ENCODE measurements at regions not wholly inside any gene's neighbourhood (a gene's known extent, or its start where the extent isn't known, plus 50 kb on each side); places are given as distances from the start of the nearest gene placed in this dataset.

GRCh38 chr2:2731101-2731815 lies 400.2 kb upstream of the MYT1L start:
- Histone ChIP-seq H2AFZ (ENCODE audit: low read depth, low read length) (no peak overlapping the region), H3K9me1 (ENCODE audit: control insufficient read depth, insufficient read depth, low read length) (peaks cover 5% of the 10 kb centered on the region), H3K9me3 (replicated peaks; ENCODE audit: control insufficient read depth, insufficient read depth, low read depth, low read length) (no peaks in the 10 kb centered on the region), H3K4me1 (replicated peaks in 1 of 2; ENCODE audit: control insufficient read depth in 2 of 2, insufficient read depth in 2 of 2, low read length in 2 of 2) (no peaks in the 10 kb centered on the region), H3K27ac (ENCODE audit: extremely low read depth, low read depth, low read length) (no peak overlapping the region), H3K79me2 (ENCODE audit: control insufficient read depth, insufficient read depth, low read length) (no peaks in the 10 kb centered on the region), H3K4me2 (ENCODE audit: insufficient read depth, low read length) (no peak overlapping the region), H3K9ac (ENCODE audit: insufficient read depth in 1 of 2, low read depth in 2 of 2, low read length in 2 of 2) (no peak overlapping the region), H3K27me3 (ENCODE audit: control insufficient read depth in 2 of 2, insufficient read depth in 2 of 2, low read length in 2 of 2) (peaks cover 16 to 75% of the 10 kb centered on the region in 2 experiments), H3K4me3 (no peak overlapping the region), H4K20me1 (replicated peaks; ENCODE audit: control insufficient read depth, insufficient read depth, low read length) (peaks cover 4% of the 10 kb centered on the region; the same call in 1 of the 2 replicates), H3K36me3 (ENCODE audit: control insufficient read depth, insufficient read depth, low read length) (no peaks in the 10 kb centered on the region)
- POLR2A ChIA-PET, result interaction anchor here (1.1 kb wide), 2 partner anchors 14 to 46 kb away, joined by 3 to 5 read pairs; no protein-coding TSS in a partner anchor
- CTCF ChIA-PET (ENCODE audit: low intra/inter-chr PET ratio), result no interaction called here
- ATAC-seq (no peak), FAIRE-seq (no peak), DNase-seq (ENCODE audit: extremely low read depth in 1 of 4, low spot score in 3 of 4) (no peak)
- WGBS (ENCODE audit: insufficient coverage, low coverage, missing lambda C conversion rate), result under 1% methylated on average over 16 of the region's 21 CpGs
- no TSS peak for BruUV-seq (replicated peaks)
- TF ChIP-seq NKRF (IDR thresholded peaks at IDR 0.05; ENCODE audit: borderline replicate concordance) (no peak), ELK3 (CRISPR knock-in tag; IDR thresholded peaks at IDR 0.05) (no peak), JUND (IDR thresholded peaks at IDR 0.05; ENCODE audit: borderline replicate concordance, low read depth, low read length) (no peak), JUND (tag; IDR thresholded peaks at IDR 0.05; ENCODE audit: borderline replicate concordance, low read depth, low read length) (no peak), SUPT5H (IDR thresholded peaks at IDR 0.05) (no peak), XRCC3 (IDR thresholded peaks at IDR 0.05) (no peak), NFIX (CRISPR knock-in tag; IDR thresholded peaks at IDR 0.05; ENCODE audit: low read depth) (no peak), HDAC2 (IDR thresholded peaks at IDR 0.05) (no peak), ZNF764 (CRISPR knock-in tag; IDR thresholded peaks at IDR 0.05; ENCODE audit: low read depth) (no peak), ZNF830 (CRISPR knock-in tag; IDR thresholded peaks at IDR 0.05) (no peak), SREBF1 (IDR thresholded peaks at IDR 0.05; ENCODE audit: borderline replicate concordance, low read depth, low read length) (no peak), ZNF12 (CRISPR knock-in tag; IDR thresholded peaks at IDR 0.05) (no peak), MBD1 (CRISPR knock-in tag; IDR thresholded peaks at IDR 0.05) (no peak), CBX8 (IDR thresholded peaks at IDR 0.05; ENCODE audit: borderline replicate concordance, extremely low read depth, low read depth, low read length, poor library complexity, severe bottlenecking) (no peak)
- intact Hi-C loops (cut with micrococcal nuclease) (no loop called here), in situ Hi-C loops (cut with MboI) (no loop called here)

All from K562 (cell line).